SK-N-DZ (cell line): ENCODE measurements at regions not wholly inside any gene's neighbourhood (a gene's known extent, or its start where the extent isn't known, plus 50 kb on each side); places are given as distances from the start of the nearest gene placed in this dataset.

Source experiments
- DNase-seq: peaks from one replicate; pipeline ENCODE4 v3.0.0-alpha.2; 2015; ENCODE audit warnings: low spot score

DNA sequence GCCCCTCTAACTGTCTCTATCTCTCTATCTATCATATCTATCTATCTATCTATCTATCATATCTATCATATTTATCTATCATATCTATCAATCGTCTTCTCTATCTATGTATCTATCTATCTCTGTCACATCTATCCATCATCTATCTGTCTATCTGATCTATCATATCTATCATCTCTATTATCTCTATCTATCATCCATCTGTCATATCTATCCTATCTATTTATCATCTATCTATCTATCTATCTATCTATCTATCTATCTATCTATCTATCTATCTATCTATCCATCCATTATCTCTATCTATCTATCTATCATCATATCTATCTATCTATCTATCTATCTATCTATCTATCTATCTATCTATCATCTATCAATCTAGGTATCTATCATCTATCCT lies 638.0 kb downstream of the DHX35 start:
- no peak for DNase-seq

GRCh38 chr20:39596554-39596953 lies 634.4 kb downstream of the DHX35 start:
- DNase-seq, result no peak

- DNase-seq, result no peak
Observed at GRCh38 chr20:39592371-39592770, 630.2 kb downstream of the DHX35 start.

DNA sequence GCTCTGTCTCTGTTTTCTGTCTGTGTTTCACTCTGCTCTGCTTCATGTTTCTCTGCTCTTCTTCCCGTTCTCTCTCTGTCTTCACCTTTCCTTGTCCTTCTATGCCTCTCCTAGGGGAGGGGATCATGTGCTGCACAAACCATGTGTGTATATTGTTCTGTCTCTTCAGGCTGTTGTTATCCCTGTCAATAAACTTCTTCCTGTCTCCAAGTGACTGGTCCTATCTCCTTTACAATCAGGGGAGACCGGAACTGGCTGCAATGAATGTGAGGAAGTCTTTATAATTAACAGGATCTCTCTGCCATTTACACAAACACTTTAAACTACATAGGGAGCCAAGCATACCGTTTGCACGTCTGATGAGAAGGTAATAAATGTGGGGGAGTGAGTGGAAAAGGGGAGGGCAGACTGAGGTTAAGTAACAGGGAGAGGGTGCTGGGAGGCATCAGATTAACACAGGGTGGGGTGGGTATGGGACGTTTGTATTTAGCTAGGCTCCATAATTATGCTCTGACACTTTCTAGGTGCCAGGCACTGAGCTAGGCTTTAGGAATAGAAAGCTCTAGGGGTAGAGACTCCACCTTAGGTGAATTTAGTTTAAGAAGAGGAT lies 626.1 kb downstream of the DHX35 start:
- DNase-seq, result no peak

DNA sequence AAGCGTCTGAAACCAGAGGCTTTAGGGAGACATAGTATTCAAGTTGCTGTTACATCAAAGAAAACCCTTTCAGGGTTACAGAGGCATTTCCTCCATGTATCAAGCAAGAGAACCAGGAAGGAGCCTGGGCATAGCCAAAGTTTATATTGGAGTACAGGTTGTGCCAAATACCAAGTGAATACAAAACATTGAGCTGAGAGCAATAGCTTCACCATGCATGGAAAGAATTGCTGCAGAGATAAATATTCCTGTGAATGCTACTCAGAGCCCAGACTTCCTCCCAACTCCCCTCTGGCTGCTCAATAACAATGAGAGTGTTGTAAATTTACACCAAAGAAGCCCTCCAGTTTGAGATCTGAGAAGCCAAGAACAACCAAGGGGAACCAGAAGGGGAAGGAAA lies 618.9 kb downstream of the DHX35 start:
- no peak for DNase-seq

GRCh38 chr20:39576771-39577170 lies 614.6 kb downstream of the DHX35 start:
- DNase-seq, result no peak

GRCh38 chr20:39574061-39574460 lies 611.9 kb downstream of the DHX35 start:
- DNase-seq, result no peak

DNA sequence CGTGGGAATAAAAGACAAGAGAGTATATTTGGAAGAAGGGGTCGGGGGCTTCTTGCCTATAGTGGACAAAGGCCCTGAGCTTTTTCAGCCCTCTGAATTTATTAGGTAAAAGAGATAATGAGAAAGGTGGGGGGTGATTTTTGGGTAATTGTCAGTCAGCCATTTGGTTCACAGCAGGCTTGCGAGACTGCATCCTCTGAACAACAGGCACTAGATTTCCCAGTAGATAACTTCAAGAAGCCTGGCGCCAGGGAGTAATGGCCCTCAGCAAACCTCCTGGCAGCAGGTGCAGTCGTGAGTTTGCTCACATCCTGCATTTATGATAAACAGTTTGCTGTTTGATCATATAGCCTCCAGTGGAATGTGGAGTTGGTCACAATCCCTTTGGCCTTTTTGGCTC lies 609.0 kb downstream of the DHX35 start:
- peak; percentile 80 for DNase-seq

DNA sequence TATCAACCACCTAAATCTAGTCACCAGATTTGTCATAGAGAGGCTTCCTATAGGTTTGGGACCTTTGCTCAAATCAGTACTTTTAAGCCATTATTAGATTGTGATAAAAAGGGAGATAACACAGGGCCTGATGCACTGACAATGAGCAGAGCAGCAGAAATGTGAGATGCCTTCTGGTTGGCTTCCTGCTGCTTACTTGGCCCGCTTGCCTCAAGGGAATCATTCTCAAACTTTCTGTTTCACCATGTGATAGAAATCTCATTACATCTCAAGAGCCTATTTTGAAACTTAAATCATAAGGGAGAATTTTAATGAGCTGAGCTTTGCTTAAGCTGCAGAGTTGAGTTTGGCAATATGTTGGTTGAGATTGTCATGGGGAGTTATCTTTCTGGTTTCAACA lies 606.0 kb downstream of the DHX35 start:
- DNase-seq, result peak; percentile 95

- DNase-seq, result no peak
Observed at GRCh38 chr20:39563349-39563748, 601.2 kb downstream of the DHX35 start.

DNA sequence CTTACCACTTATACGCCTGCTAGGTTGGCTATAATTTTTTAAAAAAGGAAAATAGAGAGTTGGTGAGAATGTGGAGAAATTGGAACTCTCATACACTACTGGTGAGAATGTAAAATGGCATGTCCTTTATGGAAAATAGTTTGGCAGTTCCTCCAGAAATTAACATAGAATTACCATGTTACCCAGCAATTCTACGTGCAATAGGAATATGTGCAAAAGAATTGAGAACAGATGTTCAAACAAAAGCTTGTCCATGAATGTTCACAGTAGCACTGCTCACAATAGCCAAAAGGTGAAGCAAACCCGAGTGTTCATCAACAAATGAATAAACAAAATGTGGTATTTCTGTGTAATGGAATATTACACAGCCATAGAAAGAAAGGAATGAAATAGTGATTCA lies 592.2 kb downstream of the DHX35 start:
- DNase-seq, result no peak

GRCh38 chr20:39553120-39553519 lies 591.0 kb downstream of the DHX35 start:
- no peak for DNase-seq

- DNase-seq, result no peak
Observed at GRCh38 chr20:39549733-39550132, 587.6 kb downstream of the DHX35 start.

GRCh38 chr20:39547546-39548408 lies 585.6 kb downstream of the DHX35 start:
- no peak for DNase-seq

- no peak for DNase-seq
Observed at GRCh38 chr20:39541136-39541803, 579.1 kb downstream of the DHX35 start.

DNA sequence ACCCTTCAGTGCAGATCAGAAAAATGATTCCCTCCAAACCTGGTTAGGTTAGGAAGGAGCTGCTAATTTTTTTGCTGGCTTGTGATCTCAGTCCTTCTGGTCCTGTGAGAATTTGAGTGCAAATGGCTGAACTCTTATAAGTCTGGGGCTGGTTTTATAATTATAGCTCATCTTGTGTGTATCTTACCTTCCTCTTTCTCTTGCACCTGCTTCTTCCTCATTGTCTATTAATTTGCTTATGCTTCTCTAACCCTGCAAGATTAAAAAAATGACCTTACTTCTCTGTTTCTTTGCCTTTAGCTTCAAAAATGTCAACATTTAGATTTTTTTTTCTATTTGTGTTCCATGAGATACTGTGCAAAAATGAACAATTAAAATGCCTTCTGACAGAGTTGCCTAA lies 576.2 kb downstream of the DHX35 start:
- no peak for DNase-seq

DNA sequence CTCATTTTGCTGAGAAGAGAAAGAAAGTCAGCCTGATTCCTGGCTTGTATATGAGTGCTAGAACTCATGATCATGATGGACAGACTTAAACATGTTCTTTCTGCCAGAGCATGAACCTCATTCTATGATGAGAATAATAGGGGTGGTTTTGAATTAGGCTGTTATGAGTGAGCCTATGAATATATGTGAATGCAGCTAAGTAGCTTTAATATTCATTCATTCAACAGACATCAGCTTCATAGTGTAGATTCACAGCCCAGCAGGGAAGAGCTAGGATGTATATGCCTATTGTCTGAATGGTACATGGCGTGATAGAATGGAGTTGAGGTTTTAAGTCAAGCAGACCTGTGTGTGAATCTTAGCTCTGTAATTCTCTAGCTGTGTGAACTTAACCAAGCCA lies 573.2 kb downstream of the DHX35 start:
- DNase-seq, result no peak

- DNase-seq, result no peak
Observed at GRCh38 chr20:39534846-39535245, 572.7 kb downstream of the DHX35 start.

DNA sequence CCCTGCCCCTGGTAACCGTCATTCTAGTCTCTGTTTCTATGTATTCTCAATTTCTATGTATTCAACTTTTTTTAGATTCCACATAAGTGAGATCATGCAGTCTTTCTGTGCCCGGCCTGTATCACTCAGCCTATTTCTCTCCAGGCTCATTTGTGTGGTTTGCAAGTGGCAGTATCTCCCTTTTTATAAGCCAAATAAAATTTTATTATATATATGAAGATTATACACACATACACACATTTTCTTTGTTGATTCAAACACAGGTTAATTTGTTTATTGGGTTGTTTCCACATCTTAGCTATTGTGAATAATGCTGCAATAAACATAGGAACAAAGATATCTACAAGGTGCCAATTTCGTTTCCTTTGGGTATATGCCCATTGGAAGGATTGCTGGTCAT lies 571.7 kb downstream of the DHX35 start:
- DNase-seq, result no peak

- DNase-seq, result no peak
Observed at GRCh38 chr20:39532205-39532604, 570.1 kb downstream of the DHX35 start.

- no peak for DNase-seq
Observed at GRCh38 chr20:39528436-39528835, 566.3 kb downstream of the DHX35 start.

DNA sequence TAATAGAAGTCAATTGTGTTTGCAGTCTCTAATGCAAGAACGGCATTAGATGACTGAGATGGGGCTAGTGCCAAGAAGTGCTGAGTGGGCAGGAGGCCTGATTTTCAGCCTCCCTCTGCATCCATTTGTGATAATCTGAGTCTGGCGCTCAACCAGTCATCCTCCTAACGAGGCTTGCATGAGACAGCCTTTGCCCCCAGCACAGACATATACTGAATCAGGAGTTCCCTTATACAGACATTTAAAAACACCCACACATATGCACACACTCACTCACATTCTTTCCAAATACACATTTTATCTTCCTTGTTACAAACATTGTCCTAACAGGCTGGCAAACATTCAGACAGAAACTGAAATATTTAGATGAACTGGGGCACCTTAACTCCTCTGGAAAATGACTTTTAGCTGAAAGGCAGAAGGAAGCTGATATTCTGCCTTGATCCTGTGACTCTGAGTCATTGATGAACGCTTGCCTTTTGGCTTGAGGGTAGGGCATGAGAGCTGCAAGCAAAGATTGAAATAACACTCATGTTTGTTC lies 562.3 kb downstream of the DHX35 start:
- no peak for DNase-seq

DNA sequence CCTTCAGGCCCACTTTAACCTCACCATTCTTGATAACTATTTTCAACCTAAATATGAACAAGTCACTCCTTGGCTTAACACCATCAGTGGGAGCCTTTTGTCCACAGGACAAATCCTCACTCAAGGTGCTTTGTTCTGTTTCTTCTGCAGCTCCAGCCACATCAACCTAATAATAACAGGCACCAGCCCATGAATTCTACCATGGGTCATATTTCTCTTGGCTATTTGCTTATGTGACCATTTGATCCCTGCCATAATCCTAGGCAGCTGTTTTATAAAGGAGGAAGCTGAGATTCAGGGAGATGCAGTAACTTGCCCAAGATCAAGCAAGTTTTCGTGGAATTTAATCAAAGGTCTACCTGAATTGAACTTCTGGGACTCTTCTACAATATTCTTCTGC lies 561.3 kb downstream of the DHX35 start:
- no peak for DNase-seq
